ENCODE measurements at regions not wholly inside any gene's neighbourhood (a gene's known extent, or its start where the extent isn't known, plus 50 kb on each side); places are given as distances from the start of the nearest gene placed in this dataset.

- DNase-seq (ENCODE audit: low read depth in 2 of 2, low spot score in 1 of 2): no peak
Observed at GRCh38 chr4:81572402-81572801, 100.7 kb upstream of the RASGEF1B start.

GRCh38 chr4:81571105-81571504 is 99.4 kb upstream of the RASGEF1B start:
- DNase-seq (ENCODE audit: low read depth in 2 of 2, low spot score in 1 of 2): no peak

- no peak for DNase-seq (ENCODE audit: low read depth in 2 of 2, low spot score in 1 of 2)
Observed at GRCh38 chr4:81566161-81566591, 94.5 kb upstream of the RASGEF1B start.

GRCh38 chr4:81565142-81565870 is 93.6 kb upstream of the RASGEF1B start:
- no peak for DNase-seq (ENCODE audit: low read depth in 2 of 2, low spot score in 1 of 2)

- no peak for DNase-seq (ENCODE audit: low read depth in 2 of 2, low spot score in 1 of 2)
Observed at GRCh38 chr4:81564025-81564424, 92.3 kb upstream of the RASGEF1B start.

- DNase-seq (ENCODE audit: low read depth in 2 of 2, low spot score in 1 of 2): no peak
Observed at GRCh38 chr4:81562093-81562492, 90.4 kb upstream of the RASGEF1B start.

- no peak for DNase-seq (ENCODE audit: low read depth in 2 of 2, low spot score in 1 of 2)
Observed at GRCh38 chr4:81557306-81557705, 85.6 kb upstream of the RASGEF1B start.

- no peak for DNase-seq (ENCODE audit: low read depth in 2 of 2, low spot score in 1 of 2)
Observed at GRCh38 chr4:81555489-81555888, 83.8 kb upstream of the RASGEF1B start.

- DNase-seq (ENCODE audit: low read depth in 2 of 2, low spot score in 1 of 2): no peak
Observed at GRCh38 chr4:81552086-81552485, 80.4 kb upstream of the RASGEF1B start.

- no peak for DNase-seq (ENCODE audit: low read depth in 2 of 2, low spot score in 1 of 2)
Observed at GRCh38 chr4:81550388-81550859, 78.7 kb upstream of the RASGEF1B start.

- no peak for DNase-seq (ENCODE audit: low read depth in 2 of 2, low spot score in 1 of 2)
Observed at GRCh38 chr4:81549984-81550383, 78.3 kb upstream of the RASGEF1B start.

GRCh38 chr4:81546777-81547176 is 75.1 kb upstream of the RASGEF1B start:
- DNase-seq (ENCODE audit: low read depth in 2 of 2, low spot score in 1 of 2): no peak

GRCh38 chr4:81541161-81541945 is 69.6 kb upstream of the RASGEF1B start:
- DNase-seq (ENCODE audit: low read depth in 2 of 2, low spot score in 1 of 2): no peak

- no peak for DNase-seq (ENCODE audit: low read depth in 2 of 2, low spot score in 1 of 2)
Observed at GRCh38 chr4:81538716-81539427, 67.2 kb upstream of the RASGEF1B start.

- DNase-seq (ENCODE audit: low read depth in 2 of 2, low spot score in 1 of 2): no peak
Observed at GRCh38 chr4:81531410-81531809, 59.7 kb upstream of the RASGEF1B start.

- DNase-seq (ENCODE audit: low read depth in 2 of 2, low spot score in 1 of 2): no peak
Observed at GRCh38 chr4:81528979-81529378, 57.3 kb upstream of the RASGEF1B start.

GRCh38 chr4:81528200-81528599 is 56.5 kb upstream of the RASGEF1B start:
- DNase-seq (ENCODE audit: low read depth in 2 of 2, low spot score in 1 of 2): no peak

- no peak for DNase-seq (ENCODE audit: low read depth in 2 of 2, low spot score in 1 of 2)
Observed at GRCh38 chr4:81527709-81528108, 56.0 kb upstream of the RASGEF1B start.

GRCh38 chr4:81527115-81527514 is 55.4 kb upstream of the RASGEF1B start:
- no peak for DNase-seq (ENCODE audit: low read depth in 2 of 2, low spot score in 1 of 2)

- DNase-seq (ENCODE audit: low read depth in 2 of 2, low spot score in 1 of 2): no peak
Observed at GRCh38 chr4:81526706-81527105, 55.0 kb upstream of the RASGEF1B start.

GRCh38 chr4:81523672-81524327 is 52.1 kb upstream of the RASGEF1B start:
- no peak for DNase-seq (ENCODE audit: low read depth in 2 of 2, low spot score in 1 of 2)

Data from stimulated activated CD8-positive, alpha-beta memory T cell treated with anti-CD3 and anti-CD28 coated beads, Interleukin-4, amount 100 ng/mL, for 4 hours (primary cell).